ENCODE measurements at regions not wholly inside any gene's neighbourhood (a gene's known extent, or its start where the extent isn't known, plus 50 kb on each side); places are given as distances from the start of the nearest gene placed in this dataset.
A peak's percentile ranks its signal among the peaks of the same experiment; 100 is the strongest.

DNA sequence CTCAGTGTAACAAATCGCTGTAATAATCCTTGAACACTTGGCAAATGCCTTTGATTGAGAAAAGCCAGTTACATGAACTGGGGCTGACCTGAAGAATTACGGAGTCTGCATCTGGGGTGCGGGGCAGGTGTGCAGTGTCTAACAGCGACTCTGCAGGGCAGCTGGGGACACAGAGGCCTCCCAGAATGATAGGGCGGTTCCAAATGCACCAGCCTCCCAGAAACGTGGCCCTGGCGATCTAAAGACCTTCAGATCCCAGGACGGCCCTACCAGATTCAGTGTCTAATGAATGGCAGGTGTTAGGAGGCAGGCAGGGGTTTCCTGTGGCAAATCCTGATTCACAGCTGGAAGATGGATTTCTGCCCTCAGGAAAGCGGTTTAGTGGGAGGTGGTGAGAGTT lies 100.5 kb upstream of the RGMA start:
- no peak for DNase-seq

DNA sequence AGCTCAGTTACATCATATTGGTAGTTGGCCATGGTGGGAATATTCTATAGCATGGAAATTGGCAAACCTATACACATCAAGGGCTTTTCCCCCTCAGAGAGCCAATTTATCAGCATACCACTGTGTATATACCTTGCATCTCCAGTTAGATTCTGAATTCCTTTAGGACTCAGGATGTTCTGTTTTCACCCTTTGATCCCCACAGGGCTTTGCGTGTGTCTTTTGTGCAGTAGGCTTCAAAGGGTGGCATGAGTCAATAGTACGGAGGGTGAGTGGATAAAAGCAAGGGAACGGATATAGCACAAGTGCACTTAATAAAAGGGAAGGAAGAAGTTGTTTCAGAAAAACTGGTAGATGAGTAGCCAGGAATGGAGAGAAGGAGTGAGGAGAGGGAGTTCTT lies 99.2 kb upstream of the RGMA start:
- no peak for DNase-seq

DNA sequence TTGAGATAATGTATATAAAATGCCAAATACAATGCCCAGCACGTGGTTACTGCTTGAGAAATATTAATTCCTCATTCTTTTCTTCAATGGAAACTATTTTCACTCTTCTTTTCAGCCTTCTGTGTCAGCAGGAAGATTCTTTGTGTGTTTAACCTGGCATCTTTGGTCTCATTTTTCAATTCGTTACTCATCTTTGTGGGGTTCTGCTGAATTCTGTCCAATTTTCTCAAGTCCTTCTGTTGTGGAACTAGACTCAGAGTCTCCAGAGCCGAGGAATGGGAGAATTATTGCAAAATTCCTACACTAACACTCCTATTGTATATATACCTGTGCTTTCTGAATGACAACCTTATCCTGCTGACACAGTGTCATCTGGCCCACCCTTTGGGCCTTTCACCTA lies 96.8 kb upstream of the RGMA start:
- DNase-seq, result no peak

GRCh38 chr15:93182703-93183205 lies 93.7 kb upstream of the RGMA start:
- DNase-seq, result no peak

GRCh38 chr15:93180656-93181055 lies 91.6 kb upstream of the RGMA start:
- DNase-seq, result no peak

DNA sequence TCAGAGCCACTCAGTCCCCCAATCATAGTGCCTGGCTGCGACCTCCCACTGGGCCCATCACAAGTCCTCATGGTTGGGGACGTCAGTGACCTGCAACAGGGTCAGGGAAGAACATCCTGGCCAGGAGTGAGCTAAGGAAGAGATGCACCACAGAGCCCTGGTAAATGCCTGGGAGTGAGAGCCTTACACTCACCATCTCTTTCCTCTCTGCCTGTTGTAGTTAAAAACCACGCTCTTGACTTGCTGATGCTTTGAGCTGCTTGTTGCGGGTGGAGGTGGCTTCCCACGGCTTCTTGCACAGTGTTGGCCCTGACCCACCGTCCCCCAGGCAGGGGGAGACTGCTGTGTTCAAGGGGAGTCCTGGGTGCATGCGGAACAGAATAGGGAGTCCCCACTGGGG lies 91.1 kb upstream of the RGMA start:
- no peak for DNase-seq

DNA sequence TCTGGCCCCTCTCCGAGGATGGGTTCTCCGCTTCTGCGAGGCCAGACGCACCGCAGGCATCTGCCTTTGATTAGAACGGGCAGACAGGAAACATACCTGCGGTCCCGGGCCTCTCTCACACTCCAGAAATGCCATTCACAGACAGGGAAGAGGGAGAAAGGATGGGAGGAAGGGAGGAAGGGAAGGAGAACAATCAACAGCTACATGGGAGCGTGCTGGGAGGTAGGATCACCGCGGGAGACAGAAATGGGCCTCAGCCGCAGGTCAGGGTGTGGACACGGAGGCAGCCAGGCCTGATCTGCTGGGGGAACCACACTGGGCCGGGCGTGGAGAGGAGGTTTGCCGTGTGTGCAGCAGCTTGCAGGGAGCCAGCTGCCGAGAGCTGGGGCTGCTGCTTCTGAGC lies 90.7 kb upstream of the RGMA start:
- no peak for DNase-seq

DNA sequence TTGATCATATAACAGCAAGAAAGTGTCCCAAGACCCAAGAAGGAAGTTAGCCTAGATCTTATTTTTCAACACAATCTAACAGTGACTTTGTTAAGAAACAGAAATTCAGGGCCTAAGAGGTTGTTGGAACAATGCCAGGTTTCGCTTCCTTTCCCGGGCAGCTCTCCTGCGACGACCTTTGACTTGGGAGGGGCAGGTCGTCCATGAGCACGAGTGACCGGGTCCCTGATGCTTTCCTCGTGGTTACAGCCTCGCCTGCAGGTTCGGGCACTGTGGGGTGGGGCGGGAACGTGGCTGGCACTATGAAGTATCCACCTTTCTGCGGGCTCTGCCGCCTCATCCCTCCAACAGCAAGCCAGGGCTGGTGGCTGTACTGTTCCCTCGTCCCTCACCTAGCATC lies 90.1 kb upstream of the RGMA start:
- DNase-seq, result no peak

DNA sequence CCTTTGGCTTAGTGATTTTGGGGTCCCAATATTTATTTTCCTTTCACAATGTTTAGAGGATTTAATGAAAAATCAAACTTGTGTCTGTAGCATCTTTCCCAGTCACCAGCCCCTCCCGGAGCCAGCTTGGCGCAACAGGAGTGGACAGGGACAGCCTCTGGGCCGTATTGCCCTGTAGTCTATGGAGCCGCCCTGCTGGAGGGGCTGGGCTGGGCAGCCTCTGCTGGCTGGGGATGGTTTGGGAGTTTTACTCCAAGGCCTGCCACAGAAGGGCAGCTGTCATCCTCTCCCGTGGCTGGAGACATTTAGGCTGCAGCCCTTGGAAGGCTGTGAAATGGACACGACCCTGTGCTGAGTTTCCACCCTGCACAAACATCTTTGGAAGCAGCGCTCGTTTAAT lies 89.4 kb upstream of the RGMA start:
- no peak for DNase-seq

DNA sequence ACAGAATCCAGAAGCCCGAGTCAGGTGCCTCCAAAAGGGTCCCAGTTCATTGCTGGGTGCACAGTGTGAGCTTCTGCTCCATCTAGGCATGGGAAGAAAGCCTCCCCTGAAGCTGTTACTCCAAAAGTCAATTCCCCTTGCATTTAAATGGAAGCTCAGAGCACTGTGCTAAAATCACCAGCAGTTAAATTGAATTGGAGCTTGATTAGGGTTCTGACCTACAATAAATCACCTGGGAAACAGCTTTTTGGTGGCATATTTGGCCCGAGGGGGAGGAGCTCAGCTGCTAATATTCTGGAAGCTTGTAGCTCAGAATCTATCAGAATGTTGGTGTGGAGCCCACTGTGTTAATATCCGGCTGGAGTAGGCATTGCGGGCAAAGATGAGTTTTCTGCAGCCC lies 87.1 kb upstream of the RGMA start:
- no peak for DNase-seq

DNA sequence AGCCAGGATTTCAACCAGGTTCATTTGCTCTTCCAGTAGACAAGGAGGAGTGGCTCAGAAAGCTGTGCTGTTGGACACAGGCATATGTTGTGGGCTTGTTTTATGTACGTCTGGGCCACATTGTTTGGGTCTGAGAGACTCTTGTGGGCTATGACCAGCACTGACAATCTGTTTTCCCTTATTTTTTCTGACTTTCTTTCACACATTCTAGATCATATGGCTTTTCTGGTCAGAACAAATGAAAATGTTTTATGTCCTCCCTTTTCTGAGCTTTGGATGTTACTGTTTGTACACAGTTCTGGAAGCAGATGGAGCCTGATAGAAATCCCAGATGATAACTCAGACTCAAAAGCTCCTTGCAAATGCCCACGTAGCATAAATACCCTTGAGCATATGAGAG lies 85.8 kb upstream of the RGMA start:
- DNase-seq, result no peak

- DNase-seq, result no peak
These were observed 84.4 kb upstream of the RGMA start for GRCh38 chr15:93173369-93173768.

- DNase-seq, result no peak
These were observed 82.5 kb upstream of the RGMA start for GRCh38 chr15:93171476-93171875.

DNA sequence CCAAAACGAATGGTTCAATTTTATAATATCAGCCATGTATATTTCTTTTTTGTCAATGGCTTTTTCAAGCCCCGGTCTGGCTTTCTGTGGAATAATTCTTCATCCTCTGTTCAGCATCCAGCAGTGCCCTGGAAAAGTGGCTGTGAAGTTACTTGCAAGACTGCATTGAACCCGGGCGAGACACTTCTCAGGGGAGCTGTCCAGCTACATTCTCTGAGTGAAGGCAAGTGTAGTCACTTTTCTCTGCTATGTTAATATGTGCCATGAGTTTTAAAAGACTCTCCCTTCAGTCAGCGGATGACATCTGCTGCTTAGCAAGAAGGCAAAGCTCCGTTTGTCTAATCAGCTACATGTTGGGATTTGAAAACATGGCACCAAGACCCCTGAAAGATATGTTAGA lies 81.3 kb upstream of the RGMA start:
- peak; percentile 16 for DNase-seq

- no peak for DNase-seq
These were observed 79.9 kb upstream of the RGMA start for GRCh38 chr15:93168910-93169309.

- no peak for DNase-seq
These were observed 78.3 kb upstream of the RGMA start for GRCh38 chr15:93167291-93167690.

DNA sequence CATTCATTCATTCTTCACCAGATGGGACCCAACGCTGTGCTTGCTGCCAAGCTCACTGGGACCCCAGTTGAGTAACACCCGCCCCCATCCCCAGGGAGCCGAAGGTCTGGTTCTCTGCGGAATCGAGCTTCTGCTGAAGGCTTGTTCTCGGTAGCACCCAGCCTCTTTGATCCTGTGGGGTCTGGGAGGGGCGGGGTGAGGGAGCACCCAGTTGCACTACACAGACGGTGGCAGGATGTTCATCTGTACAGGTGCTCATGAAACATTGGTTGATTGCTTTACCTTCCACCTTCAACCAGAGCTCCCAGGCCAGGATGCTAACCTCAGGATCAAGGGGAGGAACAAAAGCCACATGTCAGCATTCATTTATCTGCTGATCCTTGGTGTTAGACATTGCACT lies 77.7 kb upstream of the RGMA start:
- DNase-seq, result no peak

- DNase-seq, result no peak
These were observed 76.9 kb upstream of the RGMA start for GRCh38 chr15:93165734-93166470.

- DNase-seq, result no peak
These were observed 75.4 kb upstream of the RGMA start for GRCh38 chr15:93164409-93164808.

DNA sequence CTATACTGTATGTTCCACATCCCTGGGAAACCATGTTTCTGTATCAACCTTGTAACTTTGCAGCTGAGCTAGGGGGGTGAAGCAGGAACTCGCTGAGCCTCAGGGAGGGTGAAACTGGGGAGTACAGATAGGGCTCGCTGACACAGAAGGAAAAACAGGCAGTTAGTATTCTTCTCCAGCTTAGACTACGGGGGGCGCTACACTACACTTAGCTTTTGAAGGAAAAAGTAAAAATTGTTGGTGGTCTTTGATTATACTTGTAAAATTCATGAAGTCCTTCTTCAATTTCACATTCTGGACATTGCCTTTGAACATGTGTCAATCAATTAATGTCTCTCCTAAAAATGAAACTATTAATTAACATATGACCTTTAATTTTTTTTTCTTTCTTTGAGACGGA lies 73.5 kb upstream of the RGMA start:
- DNase-seq, result no peak

DNA sequence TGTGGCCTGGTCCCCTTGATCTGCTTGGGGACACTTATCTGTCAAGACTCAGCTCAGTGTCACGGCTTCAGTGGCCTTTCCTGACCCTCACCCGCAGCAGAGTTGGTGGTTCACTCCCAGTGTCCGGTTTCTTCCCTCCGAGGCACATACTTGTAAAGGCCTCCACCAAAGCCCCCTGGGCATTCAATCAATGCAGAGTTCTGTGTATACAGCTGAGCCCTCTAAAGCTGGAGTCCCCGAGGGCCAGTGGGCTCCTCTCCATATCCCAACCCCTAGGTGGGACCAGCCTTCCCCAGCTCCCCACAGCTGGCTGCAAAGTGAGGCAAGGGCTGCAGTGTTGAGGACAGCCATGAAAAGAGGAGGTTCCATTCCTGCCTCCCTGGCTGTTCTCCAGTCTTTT lies 70.9 kb upstream of the RGMA start:
- DNase-seq, result no peak

- DNase-seq, result no peak
These were observed 69.3 kb upstream of the RGMA start for GRCh38 chr15:93158097-93158900.

DNA sequence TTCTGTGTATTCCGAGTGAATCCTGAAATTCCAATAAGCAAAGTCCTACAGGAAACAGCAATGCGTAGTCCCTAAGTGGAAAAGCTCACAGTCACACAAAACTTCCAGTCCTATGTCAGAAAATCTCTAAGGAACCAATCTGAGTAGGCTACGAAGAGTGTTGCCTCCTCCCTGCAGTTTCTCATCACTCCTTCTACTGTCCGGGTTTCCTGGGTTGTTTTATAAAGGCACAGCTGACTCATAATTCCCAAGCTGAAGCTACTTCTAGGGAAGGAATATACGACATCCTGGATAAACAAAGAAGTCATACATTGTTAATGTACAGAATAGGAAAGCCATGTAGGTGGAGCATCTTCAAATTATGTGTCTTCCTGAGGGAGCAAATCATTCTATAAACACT lies 65.7 kb upstream of the RGMA start:
- DNase-seq, result no peak

DNA sequence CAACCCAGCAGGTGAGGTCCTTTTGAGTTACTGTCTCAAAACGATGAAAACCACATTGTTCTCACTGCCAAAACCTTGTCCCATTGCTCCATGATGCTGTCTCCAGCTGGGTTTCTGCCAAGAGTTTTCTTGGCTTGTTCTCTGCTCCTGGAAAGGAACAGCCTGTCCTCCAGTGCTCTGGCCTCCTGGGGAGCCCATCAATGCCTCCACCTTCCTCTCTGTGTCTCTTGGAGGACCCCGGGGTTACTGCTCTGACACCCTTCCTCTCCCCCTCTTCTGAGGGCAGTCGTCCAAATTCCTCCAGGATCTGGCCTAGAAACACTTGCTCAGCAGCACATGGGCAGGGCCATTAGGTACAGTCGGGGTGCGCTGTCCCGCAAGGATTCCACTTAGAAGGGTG lies 63.9 kb upstream of the RGMA start:
- peak; percentile 24 for DNase-seq

Measured in skin of body (tissue), 1 donor.